Activated naive CD4-positive, alpha-beta T cell treated with anti-CD3 and anti-CD28 coated beads, Interleukin-2, amount 10 ng/mL, durations not matched to agents 7 days and 5 days (primary cell): ENCODE measurements at regions not wholly inside any gene's neighbourhood (a gene's known extent, or its start where the extent isn't known, plus 50 kb on each side); places are given as distances from the start of the nearest gene placed in this dataset.

Experiments used
- CTCF ChIA-PET: fragments of 350-600 bp; sonication (Branson Sonifier 250); formaldehyde crosslinking; loops from one replicate; lab custom pipeline; 2021; ENCODE audit warnings: antibody characterized with exemption; lab: Charles Lee
- DNase-seq: peaks from one replicate; pipeline ENCODE4 v3.0.0-alpha.2; 2020
- H3K27ac Mint-ChIP-seq: one replicate; pipeline ENCODE4 v1.8.0; 2021; ENCODE audit warnings: mild to moderate bottlenecking, moderate library complexity, mixed read lengths
- H3K27me3 Mint-ChIP-seq: one replicate; pipeline ENCODE4 v1.8.0; 2021; ENCODE audit warnings: mild to moderate bottlenecking, mixed read lengths
- H3K36me3 Mint-ChIP-seq: one replicate; pipeline ENCODE4 v1.8.0; 2021; ENCODE audit warnings: mixed read lengths
- H3K4me1 Mint-ChIP-seq: one replicate; pipeline ENCODE4 v1.8.0; 2021; ENCODE audit warnings: mixed read lengths
- H3K4me3 Mint-ChIP-seq: one replicate; pipeline ENCODE4 v1.8.0; 2021; ENCODE audit warnings: mild to moderate bottlenecking, moderate library complexity, mixed read lengths
- H3K9me3 Mint-ChIP-seq: one replicate; pipeline ENCODE4 v1.8.0; 2021; ENCODE audit warnings: mixed read lengths

DNA sequence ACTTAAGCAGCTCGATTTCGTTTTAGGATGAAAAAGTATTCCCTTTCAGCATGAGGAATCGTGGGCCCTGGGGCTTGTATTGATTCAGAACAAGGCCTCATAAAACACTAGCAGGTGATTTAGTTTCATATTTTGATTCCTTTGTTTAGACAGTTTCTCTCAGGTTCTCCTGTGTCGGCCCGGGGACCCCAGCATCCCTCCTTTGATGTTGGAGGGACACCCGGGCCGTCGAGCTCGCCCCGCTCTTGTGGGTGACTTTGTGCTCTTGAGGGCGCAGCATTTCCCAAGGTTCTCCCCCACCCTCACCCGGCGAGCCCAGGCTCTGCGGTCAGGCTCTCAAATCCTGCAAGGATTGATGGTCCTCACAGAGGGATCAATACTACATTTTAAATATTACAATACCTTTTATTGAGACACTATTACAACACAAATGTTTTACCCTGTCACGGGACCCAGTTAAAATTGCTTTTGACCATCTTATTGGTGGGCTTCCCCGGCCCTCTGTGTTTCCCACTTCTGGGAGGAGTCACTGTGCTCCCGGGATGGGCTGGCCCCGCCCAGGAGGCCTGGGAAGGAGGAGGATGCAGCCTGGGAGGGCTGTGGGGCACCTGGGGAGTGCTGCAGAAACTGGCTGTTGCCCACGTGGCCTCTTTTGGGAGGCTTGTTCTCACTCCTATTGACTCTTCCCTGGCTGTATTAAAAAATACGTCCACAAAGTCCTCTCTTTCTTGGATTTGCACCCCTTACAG is 222.6 kb downstream of the INSIG2 start:
- CTCF ChIA-PET, result no interaction called here
- Mint-ChIP-seq H3K9me3 (no peaks in the 10 kb centered on the region), H3K36me3 (no peaks in the 10 kb centered on the region), H3K27me3 (peaks cover 42% of the 10 kb centered on the region), H3K4me1 (peaks cover 13% of the 10 kb centered on the region), H3K4me3 (peak overlapping the region; percentile 82), H3K27ac (peak overlapping the region; percentile 98)
- no peak for DNase-seq

- Mint-ChIP-seq H3K4me3 (peak overlapping the region; percentile 82), H3K36me3 (no peaks in the 10 kb centered on the region), H3K27me3 (peaks cover 40% of the 10 kb centered on the region), H3K9me3 (no peaks in the 10 kb centered on the region), H3K4me1 (peaks cover 13% of the 10 kb centered on the region), H3K27ac (peak overlapping the region; percentile 98)
- CTCF ChIA-PET, result no interaction called here
- peak; percentile 74 for DNase-seq
These were observed 221.8 kb downstream of the INSIG2 start for GRCh38 chr2:118309946-118310680.

DNA sequence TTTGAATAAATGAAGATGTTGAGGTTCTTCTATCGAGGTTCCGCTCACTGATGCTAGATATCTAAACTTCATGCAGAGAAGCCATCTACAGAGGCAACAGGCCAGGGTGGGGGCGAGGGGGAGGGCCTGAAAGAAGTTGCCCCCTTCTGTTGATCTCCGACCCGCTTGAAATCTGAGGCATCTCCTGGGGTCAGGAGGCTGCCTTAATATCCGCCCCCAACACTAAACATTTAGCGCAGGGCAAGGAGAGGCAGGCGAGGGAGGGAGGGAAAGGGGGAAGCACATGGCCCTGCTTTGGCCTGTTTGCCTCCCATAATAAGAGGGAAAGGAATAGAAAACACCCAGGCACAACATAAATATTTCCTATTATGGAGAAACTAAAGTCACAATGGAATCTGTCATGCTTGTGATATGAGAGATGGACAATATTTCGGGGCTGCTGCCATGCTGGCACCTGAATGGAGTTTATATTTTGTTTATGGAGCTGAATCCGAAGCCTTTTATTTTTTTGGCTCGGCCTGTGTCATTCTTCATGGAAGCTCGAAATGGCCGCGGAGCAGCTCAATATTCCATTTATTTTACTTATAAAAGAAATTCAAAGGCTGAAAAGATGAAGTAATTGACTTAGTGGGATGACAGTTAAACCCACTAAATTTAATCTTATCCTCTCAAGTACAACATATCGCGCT is 221.1 kb downstream of the INSIG2 start:
- Mint-ChIP-seq H3K4me1 (peaks cover 13% of the 10 kb centered on the region), H3K36me3 (no peaks in the 10 kb centered on the region), H3K27me3 (peaks cover 34% of the 10 kb centered on the region), H3K9me3 (no peaks in the 10 kb centered on the region), H3K27ac (peak overlapping the region; percentile 98), H3K4me3 (peak overlapping the region; percentile 82)
- DNase-seq, result no peak
- CTCF ChIA-PET, result no interaction called here

DNA sequence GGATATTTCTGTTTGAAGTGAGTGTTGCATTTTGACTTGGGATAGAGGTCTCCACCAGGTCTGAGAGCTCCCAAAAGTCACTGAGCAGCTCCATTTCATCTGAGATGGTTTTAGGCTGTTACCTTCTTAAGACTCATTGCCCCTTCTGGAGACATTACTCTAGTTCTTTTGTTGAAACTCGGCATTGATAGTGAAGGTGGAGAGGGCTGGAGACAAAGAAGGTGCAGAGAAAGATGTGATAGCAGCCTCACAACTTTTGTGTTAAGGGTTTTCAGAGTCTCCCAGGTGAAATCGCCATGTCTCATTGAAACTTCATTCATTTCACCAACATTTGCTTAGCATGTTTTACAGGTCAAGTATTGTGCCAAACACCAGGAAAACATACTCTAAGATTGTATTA is 219.6 kb downstream of the INSIG2 start:
- H3K4me1 Mint-ChIP-seq, result peaks cover 13% of the 10 kb centered on the region
- H3K9me3 Mint-ChIP-seq, result no peaks in the 10 kb centered on the region
- peaks cover 25% of the 10 kb centered on the region for H3K27me3 Mint-ChIP-seq
- H3K36me3 Mint-ChIP-seq, result no peaks in the 10 kb centered on the region
- H3K27ac Mint-ChIP-seq, result no peak overlapping the region
- H3K4me3 Mint-ChIP-seq, result no peak overlapping the region
- CTCF ChIA-PET, result no interaction called here
- DNase-seq, result no peak

DNA sequence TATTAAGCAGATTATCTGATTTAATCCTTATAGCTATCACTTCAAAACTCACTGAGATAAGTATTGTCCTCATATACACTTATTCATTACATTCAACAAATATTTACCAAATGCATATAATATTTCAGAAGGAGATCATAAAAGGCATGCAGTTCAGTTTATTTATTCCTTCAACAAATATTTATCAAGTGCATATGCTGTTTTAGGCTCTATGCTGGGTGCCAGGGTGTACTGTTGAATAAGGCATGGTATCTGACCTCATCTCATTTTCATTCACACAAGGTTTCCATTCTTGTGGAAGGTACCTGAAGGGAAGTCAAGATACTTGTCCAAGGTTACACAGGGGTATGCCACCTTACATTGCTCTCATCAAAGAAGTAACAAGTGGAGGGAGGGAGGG is 213.0 kb downstream of the INSIG2 start:
- CTCF ChIA-PET, result no interaction called here
- Mint-ChIP-seq H3K9me3 (no peaks in the 10 kb centered on the region), H3K27me3 (peaks cover 21% of the 10 kb centered on the region), H3K4me1 (no peaks in the 10 kb centered on the region), H3K4me3 (no peak overlapping the region), H3K36me3 (no peaks in the 10 kb centered on the region), H3K27ac (no peak overlapping the region)
- no peak for DNase-seq

DNA sequence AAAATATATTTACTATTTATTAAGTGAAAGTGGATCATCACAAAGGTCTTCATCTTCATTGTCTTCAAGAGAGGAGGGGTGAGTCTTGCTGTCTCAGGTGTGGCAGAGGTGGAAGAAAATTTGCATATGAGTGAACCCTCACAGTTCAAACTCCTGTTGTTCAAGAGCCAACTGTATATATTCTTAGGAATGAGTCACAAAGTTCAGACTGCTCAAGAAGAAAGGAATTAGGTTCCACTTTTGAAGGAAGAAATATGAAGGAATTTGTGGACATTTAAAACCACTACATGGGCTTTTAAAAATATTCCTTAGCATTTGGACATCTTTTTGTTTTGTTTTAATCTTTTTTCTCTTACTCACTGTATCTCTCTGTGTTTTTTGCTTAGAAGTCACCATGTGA is 212.6 kb downstream of the INSIG2 start:
- Mint-ChIP-seq H3K9me3 (no peaks in the 10 kb centered on the region), H3K36me3 (no peaks in the 10 kb centered on the region), H3K4me1 (no peaks in the 10 kb centered on the region), H3K4me3 (no peak overlapping the region), H3K27me3 (peaks cover 25% of the 10 kb centered on the region), H3K27ac (no peak overlapping the region)
- CTCF ChIA-PET, result interaction anchor here (1.0 kb wide), 1 partner anchor 13 kb away, joined by 3 read pairs; no protein-coding TSS in a partner anchor
- DNase-seq, result no peak

- no peaks in the 10 kb centered on the region for H3K4me1 Mint-ChIP-seq
- peaks cover 28% of the 10 kb centered on the region for H3K27me3 Mint-ChIP-seq
- no peak overlapping the region for H3K27ac Mint-ChIP-seq
- H3K36me3 Mint-ChIP-seq, result no peaks in the 10 kb centered on the region
- no peaks in the 10 kb centered on the region for H3K9me3 Mint-ChIP-seq
- no peak overlapping the region for H3K4me3 Mint-ChIP-seq
- DNase-seq, result no peak
- CTCF ChIA-PET, result no interaction called here
These were observed 208.4 kb downstream of the INSIG2 start for GRCh38 chr2:118296663-118297062.

- Mint-ChIP-seq H3K36me3 (no peaks in the 10 kb centered on the region), H3K4me1 (no peaks in the 10 kb centered on the region), H3K4me3 (no peak overlapping the region), H3K27me3 (peaks cover 26% of the 10 kb centered on the region), H3K9me3 (no peaks in the 10 kb centered on the region), H3K27ac (no peak overlapping the region)
- DNase-seq, result no peak
- CTCF ChIA-PET, result no interaction called here
These were observed 207.5 kb downstream of the INSIG2 start for GRCh38 chr2:118295592-118296390.

- Mint-ChIP-seq H3K9me3 (no peaks in the 10 kb centered on the region), H3K27me3 (peaks cover 22% of the 10 kb centered on the region), H3K4me3 (no peak overlapping the region), H3K4me1 (no peaks in the 10 kb centered on the region), H3K27ac (no peak overlapping the region), H3K36me3 (no peaks in the 10 kb centered on the region)
- CTCF ChIA-PET, result no interaction called here
- no peak for DNase-seq
These were observed 205.8 kb downstream of the INSIG2 start for GRCh38 chr2:118294063-118294462.

- no peak overlapping the region for H3K27ac Mint-ChIP-seq
- no peak overlapping the region for H3K4me3 Mint-ChIP-seq
- peaks cover 22% of the 10 kb centered on the region for H3K27me3 Mint-ChIP-seq
- H3K9me3 Mint-ChIP-seq, result no peaks in the 10 kb centered on the region
- H3K36me3 Mint-ChIP-seq, result no peaks in the 10 kb centered on the region
- no peak for DNase-seq
- CTCF ChIA-PET, result no interaction called here
- no peaks in the 10 kb centered on the region for H3K4me1 Mint-ChIP-seq
These were observed 204.7 kb downstream of the INSIG2 start for GRCh38 chr2:118292991-118293390.

DNA sequence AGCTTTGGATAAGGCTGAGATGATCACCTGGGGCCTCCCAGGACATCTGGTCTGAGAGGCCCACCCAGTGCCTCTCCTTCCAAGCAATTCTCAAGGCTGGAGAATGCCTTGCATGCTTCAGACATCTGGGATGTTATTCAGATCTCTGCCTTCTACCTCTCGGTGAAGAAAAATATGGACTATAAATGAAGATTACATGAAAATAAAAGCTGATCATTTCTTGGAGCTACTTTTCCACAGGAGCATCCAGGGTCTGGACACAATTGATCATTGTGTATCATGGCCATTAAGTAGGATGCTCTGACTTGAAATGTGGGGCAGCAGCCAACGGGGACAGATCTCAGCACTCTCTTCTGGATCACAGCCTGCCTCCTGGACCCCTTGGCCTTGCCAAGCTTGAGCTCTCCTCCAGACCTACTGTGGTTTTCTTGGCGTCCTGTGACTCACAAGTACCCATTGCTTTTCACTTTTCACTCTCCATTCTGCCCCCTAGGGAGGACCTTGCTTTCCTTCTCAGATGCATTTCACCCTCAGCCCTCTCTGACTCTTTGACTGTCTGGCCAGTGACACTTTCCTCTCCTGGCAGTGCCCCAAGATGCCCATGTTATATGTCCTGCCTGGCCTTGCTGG is 203.1 kb downstream of the INSIG2 start:
- CTCF ChIA-PET, result no interaction called here
- no peaks in the 10 kb centered on the region for H3K4me1 Mint-ChIP-seq
- no peak overlapping the region for H3K27ac Mint-ChIP-seq
- no peaks in the 10 kb centered on the region for H3K9me3 Mint-ChIP-seq
- no peaks in the 10 kb centered on the region for H3K36me3 Mint-ChIP-seq
- peaks cover 14% of the 10 kb centered on the region for H3K27me3 Mint-ChIP-seq
- H3K4me3 Mint-ChIP-seq, result no peak overlapping the region
- DNase-seq, result no peak

GRCh38 chr2:118290411-118291250 is 202.4 kb downstream of the INSIG2 start:
- CTCF ChIA-PET, result no interaction called here
- Mint-ChIP-seq H3K36me3 (no peaks in the 10 kb centered on the region), H3K27me3 (peaks cover 7% of the 10 kb centered on the region), H3K4me1 (no peaks in the 10 kb centered on the region), H3K27ac (no peak overlapping the region), H3K9me3 (no peaks in the 10 kb centered on the region), H3K4me3 (no peak overlapping the region)
- no peak for DNase-seq

DNA sequence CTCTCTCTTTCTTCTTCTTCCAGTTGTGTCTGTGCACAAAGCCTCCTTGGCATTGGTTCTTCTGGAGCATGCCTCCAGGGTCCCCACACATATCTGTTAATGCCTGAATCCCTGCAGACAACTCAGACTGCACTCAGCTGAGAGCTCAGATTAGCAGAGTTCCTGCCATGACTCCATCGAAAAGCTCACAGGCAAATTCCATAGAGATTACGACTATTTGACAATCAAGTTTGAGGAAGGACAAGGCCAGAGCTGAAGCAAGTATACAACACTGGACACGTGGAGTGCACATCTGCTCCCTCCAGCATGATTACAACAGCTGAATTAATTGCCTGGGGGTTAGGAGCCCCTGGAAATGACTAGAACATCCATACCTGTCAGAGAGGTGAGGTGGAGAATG is 190.7 kb downstream of the INSIG2 start:
- no peak for DNase-seq
- Mint-ChIP-seq H3K27ac (no peak overlapping the region), H3K4me3 (no peak overlapping the region), H3K9me3 (no peaks in the 10 kb centered on the region), H3K36me3 (no peaks in the 10 kb centered on the region), H3K4me1 (no peaks in the 10 kb centered on the region), H3K27me3 (no peaks in the 10 kb centered on the region)
- CTCF ChIA-PET, result no interaction called here
